Activated naive CD8-positive, alpha-beta T cell treated with anti-CD3 and anti-CD28 coated beads, Interleukin-2, amount 10 ng/mL, durations not matched to agents 7 days and 5 days (primary cell): ENCODE measurements at regions not wholly inside any gene's neighbourhood (a gene's known extent, or its start where the extent isn't known, plus 50 kb on each side); places are given as distances from the start of the nearest gene placed in this dataset.

ENCODE experiments used
- ATAC-seq: fragments of 150-1000 bp; cut with Tn5 transposase; one replicate; pipeline ENCODE4 v1.10.0; 2021; ENCODE audit warnings: low read depth, moderate library complexity
- POLR2A ChIA-PET: fragments of 350-600 bp; sonication (Branson Sonifier 250); formaldehyde crosslinking; loops from one replicate; lab custom pipeline; 2021; ENCODE audit warnings: antibody characterized with exemption; lab: Charles Lee
- DNase-seq: peaks from one replicate; pipeline ENCODE4 v3.0.0; 2021
- H3K27ac Mint-ChIP-seq: one replicate; pipeline ENCODE4 v1.8.0; 2022; ENCODE audit warnings: mild to moderate bottlenecking, mixed read lengths
- H3K27me3 Mint-ChIP-seq: one replicate; pipeline ENCODE4 v1.8.0; 2022; ENCODE audit warnings: mild to moderate bottlenecking, moderate library complexity, mixed read lengths
- H3K36me3 Mint-ChIP-seq: one replicate; pipeline ENCODE4 v1.8.0; 2021; ENCODE audit warnings: mild to moderate bottlenecking, mixed read lengths
- H3K4me1 Mint-ChIP-seq: one replicate; pipeline ENCODE4 v1.8.0; 2021; ENCODE audit warnings: mixed read lengths
- H3K4me3 Mint-ChIP-seq: one replicate; pipeline ENCODE4 v1.8.0; 2022; ENCODE audit warnings: mild to moderate bottlenecking, moderate library complexity, mixed read lengths
- H3K9me3 Mint-ChIP-seq: one replicate; pipeline ENCODE4 v1.8.0; 2021; ENCODE audit warnings: mixed read lengths

- Mint-ChIP-seq H3K27me3 (no peaks in the 10 kb centered on the region), H3K9me3 (peaks cover 2% of the 10 kb centered on the region), H3K27ac (peak overlapping the region; percentile 97), H3K4me1 (peaks cover 74% of the 10 kb centered on the region), H3K4me3 (peak overlapping the region; percentile 36), H3K36me3 (peaks cover 14% of the 10 kb centered on the region)
- POLR2A ChIA-PET, result no interaction called here
- DNase-seq (no peak), ATAC-seq (no peak)
Observed at GRCh38 chr3:46107682-46108081, 80.4 kb upstream of the XCR1 start.

- H3K27ac Mint-ChIP-seq, result peak overlapping the region; percentile 72
- H3K4me1 Mint-ChIP-seq, result peaks cover 70% of the 10 kb centered on the region
- ATAC-seq (no peak), DNase-seq (no peak)
- H3K36me3 Mint-ChIP-seq, result peaks cover 24% of the 10 kb centered on the region
- no peak overlapping the region for H3K4me3 Mint-ChIP-seq
- POLR2A ChIA-PET, result interaction anchor here (0.8 to 2.6 kb wide), 4 partner anchors 20 to 102 kb away, joined by 3 to 22 read pairs (median 4); partner anchors contain the start of gene CCR1
- H3K27me3 Mint-ChIP-seq, result no peaks in the 10 kb centered on the region
- H3K9me3 Mint-ChIP-seq, result peaks cover 12% of the 10 kb centered on the region
Observed at GRCh38 chr3:46105306-46105919, 78.1 kb upstream of the XCR1 start.

- H3K9me3 Mint-ChIP-seq, result peaks cover 12% of the 10 kb centered on the region
- no peak overlapping the region for H3K4me3 Mint-ChIP-seq
- H3K4me1 Mint-ChIP-seq, result peaks cover 70% of the 10 kb centered on the region
- POLR2A ChIA-PET, result interaction anchor here (0.5 to 2.6 kb wide), 6 partner anchors 19 to 110 kb away, joined by 3 to 22 read pairs (median 3); partner anchors contain the start of gene CCR1
- DNase-seq, result no peak
- no peak for ATAC-seq
- peak overlapping the region; percentile 72 for H3K27ac Mint-ChIP-seq
- no peaks in the 10 kb centered on the region for H3K27me3 Mint-ChIP-seq
- H3K36me3 Mint-ChIP-seq, result peaks cover 29% of the 10 kb centered on the region
Observed at GRCh38 chr3:46104706-46105105, 77.4 kb upstream of the XCR1 start.

- Mint-ChIP-seq H3K4me3 (no peak overlapping the region), H3K27ac (peak overlapping the region; percentile 51), H3K27me3 (no peaks in the 10 kb centered on the region), H3K9me3 (peaks cover 12% of the 10 kb centered on the region), H3K36me3 (peaks cover 32% of the 10 kb centered on the region), H3K4me1 (peaks cover 70% of the 10 kb centered on the region)
- no peak for ATAC-seq
- POLR2A ChIA-PET, result no interaction called here
- DNase-seq, result no peak
Observed at GRCh38 chr3:46102780-46103130, 75.5 kb upstream of the XCR1 start.

- Mint-ChIP-seq H3K27me3 (no peaks in the 10 kb centered on the region), H3K4me1 (peaks cover 70% of the 10 kb centered on the region), H3K27ac (peak overlapping the region; percentile 51), H3K36me3 (peaks cover 32% of the 10 kb centered on the region), H3K4me3 (peak overlapping the region; percentile 4), H3K9me3 (peaks cover 12% of the 10 kb centered on the region)
- DNase-seq, result no peak
- POLR2A ChIA-PET, result no interaction called here
- ATAC-seq, result no peak
Observed at GRCh38 chr3:46102059-46102779, 74.9 kb upstream of the XCR1 start.

GRCh38 chr3:46100812-46101211, 73.5 kb upstream of the XCR1 start:
- Mint-ChIP-seq H3K27ac (peak overlapping the region; percentile 24), H3K27me3 (no peaks in the 10 kb centered on the region), H3K9me3 (peaks cover 12% of the 10 kb centered on the region), H3K4me1 (peaks cover 72% of the 10 kb centered on the region), H3K4me3 (no peak overlapping the region), H3K36me3 (peaks cover 37% of the 10 kb centered on the region)
- DNase-seq, result no peak
- no peak for ATAC-seq
- POLR2A ChIA-PET, result interaction anchor here (1.1 kb wide), 1 partner anchor 271 kb away, joined by 6 read pairs; no protein-coding TSS in a partner anchor

- peak overlapping the region; percentile 75 for H3K4me3 Mint-ChIP-seq
- ATAC-seq (peak; percentile 66), DNase-seq (peak; percentile 65)
- H3K27me3 Mint-ChIP-seq, result no peaks in the 10 kb centered on the region
- POLR2A ChIA-PET, result interaction anchor here (0.6 to 7.3 kb wide), 12 partner anchors 10 to 271 kb away, joined by 3 to 83 read pairs (median 4); partner anchors contain the start of genes CCR1 and CCR2
- peaks cover 45% of the 10 kb centered on the region for H3K36me3 Mint-ChIP-seq
- H3K9me3 Mint-ChIP-seq, result peaks cover 12% of the 10 kb centered on the region
- peak overlapping the region; percentile 99 for H3K27ac Mint-ChIP-seq
- peaks cover 69% of the 10 kb centered on the region for H3K4me1 Mint-ChIP-seq
Observed at GRCh38 chr3:46098319-46098761, 71.1 kb upstream of the XCR1 start.

- H3K27ac Mint-ChIP-seq, result peak overlapping the region; percentile 99
- H3K9me3 Mint-ChIP-seq, result peaks cover 12% of the 10 kb centered on the region
- H3K4me3 Mint-ChIP-seq, result peak overlapping the region; percentile 75
- peaks cover 74% of the 10 kb centered on the region for H3K4me1 Mint-ChIP-seq
- DNase-seq (peak; percentile 59), ATAC-seq (peak; percentile 66)
- peaks cover 48% of the 10 kb centered on the region for H3K36me3 Mint-ChIP-seq
- H3K27me3 Mint-ChIP-seq, result no peaks in the 10 kb centered on the region
- POLR2A ChIA-PET, result interaction anchor here (0.6 to 7.3 kb wide), 9 partner anchors 9 to 256 kb away, joined by 3 to 83 read pairs (median 4); partner anchors contain the start of genes CCR1 and CCR2
Observed at GRCh38 chr3:46097691-46098241, 70.5 kb upstream of the XCR1 start.

- H3K9me3 Mint-ChIP-seq, result peaks cover 6% of the 10 kb centered on the region
- H3K27ac Mint-ChIP-seq, result peak overlapping the region; percentile 99
- peak overlapping the region; percentile 75 for H3K4me3 Mint-ChIP-seq
- no peaks in the 10 kb centered on the region for H3K27me3 Mint-ChIP-seq
- no peak for ATAC-seq
- POLR2A ChIA-PET, result interaction anchor here (1.3 to 7.3 kb wide), 4 partner anchors 8 to 111 kb away, joined by 4 to 83 read pairs (median 6); partner anchors contain the start of gene CCR1
- DNase-seq, result no peak
- peaks cover 81% of the 10 kb centered on the region for H3K4me1 Mint-ChIP-seq
- H3K36me3 Mint-ChIP-seq, result peaks cover 40% of the 10 kb centered on the region
Observed at GRCh38 chr3:46096781-46097180, 69.5 kb upstream of the XCR1 start.

GRCh38 chr3:46096336-46096735, 69.1 kb upstream of the XCR1 start:
- peaks cover 82% of the 10 kb centered on the region for H3K4me1 Mint-ChIP-seq
- no peak overlapping the region for H3K4me3 Mint-ChIP-seq
- peaks cover 39% of the 10 kb centered on the region for H3K36me3 Mint-ChIP-seq
- H3K27ac Mint-ChIP-seq, result peak overlapping the region; percentile 99
- DNase-seq (no peak), ATAC-seq (no peak)
- POLR2A ChIA-PET, result interaction anchor here (2.1 to 7.3 kb wide), 2 partner anchors 103 to 112 kb away, joined by 4 to 83 read pairs; partner anchors contain the start of gene CCR1
- peaks cover 3% of the 10 kb centered on the region for H3K9me3 Mint-ChIP-seq
- H3K27me3 Mint-ChIP-seq, result no peaks in the 10 kb centered on the region

- ATAC-seq (no peak), DNase-seq (no peak)
- H3K27me3 Mint-ChIP-seq, result no peaks in the 10 kb centered on the region
- peaks cover 34% of the 10 kb centered on the region for H3K36me3 Mint-ChIP-seq
- H3K27ac Mint-ChIP-seq, result peak overlapping the region; percentile 72
- no peak overlapping the region for H3K4me3 Mint-ChIP-seq
- POLR2A ChIA-PET, result interaction anchor here (1.2 to 7.3 kb wide), 2 partner anchors 113 to 118 kb away, joined by 4 to 83 read pairs; partner anchors contain the start of gene CCR1
- H3K4me1 Mint-ChIP-seq, result peaks cover 79% of the 10 kb centered on the region
- H3K9me3 Mint-ChIP-seq, result no peaks in the 10 kb centered on the region
Observed at GRCh38 chr3:46095307-46095706, 68.0 kb upstream of the XCR1 start.

GRCh38 chr3:46094506-46094905, 67.2 kb upstream of the XCR1 start:
- Mint-ChIP-seq H3K27me3 (no peaks in the 10 kb centered on the region), H3K4me1 (peaks cover 82% of the 10 kb centered on the region), H3K27ac (no peak overlapping the region), H3K9me3 (no peaks in the 10 kb centered on the region), H3K36me3 (peaks cover 32% of the 10 kb centered on the region), H3K4me3 (no peak overlapping the region)
- POLR2A ChIA-PET, result interaction anchor here (0.8 to 7.3 kb wide), 3 partner anchors 11 to 119 kb away, joined by 3 to 83 read pairs (median 4); partner anchors contain the start of gene CCR1
- DNase-seq (no peak), ATAC-seq (no peak)

GRCh38 chr3:46093966-46094365, 66.7 kb upstream of the XCR1 start:
- H3K27me3 Mint-ChIP-seq, result no peaks in the 10 kb centered on the region
- ATAC-seq (no peak), DNase-seq (no peak)
- H3K4me1 Mint-ChIP-seq, result peaks cover 81% of the 10 kb centered on the region
- POLR2A ChIA-PET, result interaction anchor here (0.8 to 7.3 kb wide), 4 partner anchors 10 to 120 kb away, joined by 3 to 83 read pairs (median 4); partner anchors contain the start of gene CCR1
- H3K4me3 Mint-ChIP-seq, result no peak overlapping the region
- no peaks in the 10 kb centered on the region for H3K9me3 Mint-ChIP-seq
- H3K27ac Mint-ChIP-seq, result peak overlapping the region; percentile 60
- H3K36me3 Mint-ChIP-seq, result peaks cover 31% of the 10 kb centered on the region
